NCI-H1436 treated with DMSO at 0.1 percent for 48 hours (cell line): ENCODE measurements at regions not wholly inside any gene's neighbourhood (a gene's known extent, or its start where the extent isn't known, plus 50 kb on each side); places are given as distances from the start of the nearest gene placed in this dataset.
"Not testable (repeated sequence)": the region's sequence is repeated elsewhere in the genome, so short reads cannot be mapped to it uniquely, and the experiment has no call there.

Experiments
- DNase-seq: peaks from one replicate; lab custom pipeline; 2025; lab: John Stamatoyannopoulos, UW

GRCh38 chrX:110519501-110519900, 160.9 kb downstream of the RTL9 start:
- DNase-seq, result no peak

- DNase-seq, result no peak
Measured at GRCh38 chrX:110519906-110520452, 161.3 kb downstream of the RTL9 start.

GRCh38 chrX:110520652-110521051, 162.0 kb downstream of the RTL9 start:
- DNase-seq, result not testable (repeated sequence)

GRCh38 chrX:110531873-110532580, 173.4 kb downstream of the RTL9 start:
- no peak for DNase-seq

- no peak for DNase-seq
Measured at GRCh38 chrX:110532581-110532931, 173.9 kb downstream of the RTL9 start.

- DNase-seq, result no peak
Measured at GRCh38 chrX:110536816-110537215, 178.2 kb downstream of the RTL9 start.

- no peak for DNase-seq
Measured at GRCh38 chrX:110541266-110541665, 182.6 kb downstream of the RTL9 start.

- not testable (repeated sequence) for DNase-seq
Measured at GRCh38 chrX:110550854-110551253, 192.2 kb downstream of the RTL9 start.

GRCh38 chrX:110557864-110558263, 199.2 kb downstream of the RTL9 start:
- no peak for DNase-seq

GRCh38 chrX:110558406-110558805, 199.8 kb downstream of the RTL9 start:
- no peak for DNase-seq

- DNase-seq, result no peak
Measured at GRCh38 chrX:110561034-110561433, 202.4 kb downstream of the RTL9 start.

GRCh38 chrX:110563282-110563681, 204.6 kb downstream of the RTL9 start:
- no peak for DNase-seq

- DNase-seq, result no peak
Measured at GRCh38 chrX:110568441-110568840, 209.8 kb downstream of the RTL9 start.

- no peak for DNase-seq
Measured at GRCh38 chrX:110569506-110569905, 210.9 kb downstream of the RTL9 start.

- no peak for DNase-seq
Measured at GRCh38 chrX:110578270-110578669, 217.3 kb downstream of the CHRDL1 start.

- no peak for DNase-seq
Measured at GRCh38 chrX:110584083-110584482, 211.5 kb downstream of the CHRDL1 start.

GRCh38 chrX:110588164-110588563, 207.5 kb downstream of the CHRDL1 start:
- no peak for DNase-seq

GRCh38 chrX:110588853-110589252, 206.8 kb downstream of the CHRDL1 start:
- no peak for DNase-seq

GRCh38 chrX:110600745-110601310, 194.8 kb downstream of the CHRDL1 start:
- no peak for DNase-seq

- DNase-seq, result no peak
Measured at GRCh38 chrX:110614596-110614995, 181.0 kb downstream of the CHRDL1 start.
